ENCODE measurements at regions not wholly inside any gene's neighbourhood (a gene's known extent, or its start where the extent isn't known, plus 50 kb on each side); places are given as distances from the start of the nearest gene placed in this dataset.

GRCh38 chr12:58356794-58357193, 415.4 kb downstream of the ATP23 start:
- Histone ChIP-seq H3K9me3 (no peaks in the 10 kb centered on the region), H3K4me3 (ENCODE audit: low read depth, low read length) (no peak overlapping the region), H3K36me3 (no peaks in the 10 kb centered on the region), H3K4me1 (no peaks in the 10 kb centered on the region), H3K27me3 (peaks cover 6% of the 10 kb centered on the region; the same call in 1 of the 2 replicates)
- DNase-seq: no peak
- no peak for TF ChIP-seq CTCF (IDR thresholded peaks at IDR 0.05; ENCODE audit: low read depth, low read length)

- Histone ChIP-seq H3K4me3 (ENCODE audit: low read depth, low read length) (no peak overlapping the region), H3K4me1 (no peaks in the 10 kb centered on the region), H3K36me3 (no peaks in the 10 kb centered on the region), H3K27me3 (peaks cover 6% of the 10 kb centered on the region; the same call in 1 of the 2 replicates), H3K9me3 (no peaks in the 10 kb centered on the region)
- no peak for TF ChIP-seq CTCF (IDR thresholded peaks at IDR 0.05; ENCODE audit: low read depth, low read length)
- DNase-seq: no peak
Observed at GRCh38 chr12:58357511-58357910, 416.1 kb downstream of the ATP23 start.

- no peak overlapping the region for H3K4me3 ChIP-seq (ENCODE audit: low read depth, low read length)
- no peaks in the 10 kb centered on the region for H3K36me3 ChIP-seq
- no peaks in the 10 kb centered on the region for H3K4me1 ChIP-seq
- no peak for TF ChIP-seq CTCF (IDR thresholded peaks at IDR 0.05; ENCODE audit: low read depth, low read length)
- peaks cover 6% of the 10 kb centered on the region; the same call in 1 of the 2 replicates for H3K27me3 ChIP-seq
- no peaks in the 10 kb centered on the region for H3K9me3 ChIP-seq
- DNase-seq: no peak
Observed at GRCh38 chr12:58358369-58358768, 417.0 kb downstream of the ATP23 start.

GRCh38 chr12:58359084-58359483, 417.7 kb downstream of the ATP23 start:
- Histone ChIP-seq H3K27me3 (no peaks in the 10 kb centered on the region; the same call in 1 of the 2 replicates), H3K4me1 (no peaks in the 10 kb centered on the region), H3K4me3 (ENCODE audit: low read depth, low read length) (no peak overlapping the region), H3K9me3 (no peaks in the 10 kb centered on the region), H3K36me3 (no peaks in the 10 kb centered on the region)
- no peak for TF ChIP-seq CTCF (IDR thresholded peaks at IDR 0.05; ENCODE audit: low read depth, low read length)
- no peak for DNase-seq

- Histone ChIP-seq H3K36me3 (no peaks in the 10 kb centered on the region), H3K27me3 (no peaks in the 10 kb centered on the region), H3K4me3 (ENCODE audit: low read depth, low read length) (no peak overlapping the region), H3K9me3 (no peaks in the 10 kb centered on the region), H3K4me1 (no peaks in the 10 kb centered on the region)
- TF ChIP-seq CTCF (IDR thresholded peaks at IDR 0.05; ENCODE audit: low read depth, low read length): no peak
- no peak for DNase-seq
Observed at GRCh38 chr12:58361056-58361455, 419.7 kb downstream of the ATP23 start.

GRCh38 chr12:58363971-58364370, 422.6 kb downstream of the ATP23 start:
- Histone ChIP-seq H3K36me3 (no peaks in the 10 kb centered on the region), H3K4me3 (ENCODE audit: low read depth, low read length) (no peak overlapping the region), H3K9me3 (no peaks in the 10 kb centered on the region), H3K27me3 (no peaks in the 10 kb centered on the region), H3K4me1 (no peaks in the 10 kb centered on the region)
- DNase-seq: no peak
- TF ChIP-seq CTCF (IDR thresholded peaks at IDR 0.05; ENCODE audit: low read depth, low read length): no peak

All from BE2C (cell line).